Neural cell (in vitro differentiated cells): ENCODE measurements at regions not wholly inside any gene's neighbourhood (a gene's known extent, or its start where the extent isn't known, plus 50 kb on each side); places are given as distances from the start of the nearest gene placed in this dataset.
A peak's percentile ranks its signal among the peaks of the same experiment; 100 is the strongest.

Source experiments
- H2AFZ ChIP-seq: fragments of 200-600, 300-800 bp; sonication (generic), shearing (Covaris generic); 2 replicates; pipeline ENCODE4 v1.6.0; 2014; ENCODE audit warnings: low read depth, mild to moderate bottlenecking, antibody characterized with exemption, low read length, moderate library complexity
- H3F3A ChIP-seq: fragments of 200-600 bp; shearing (Covaris generic); 2 replicates; pipeline ENCODE4 v1.6.1; 2016; ENCODE audit warnings: mild to moderate bottlenecking, moderate library complexity, mixed read lengths, antibody characterized with exemption, low read length; ENCODE audit not compliant: insufficient read depth, poor library complexity, severe bottlenecking
- H3K27ac ChIP-seq: fragments of 200-600, 300-800 bp; sonication (generic), shearing (Covaris generic); 2 replicates; pipeline ENCODE4 v1.5.1; 2014; ENCODE audit warnings: mild to moderate bottlenecking, low read length, moderate library complexity
- H3K27me3 ChIP-seq: fragments of 300-800, 200-600 bp; sonication (generic), shearing (Covaris generic); 2 replicates; pipeline ENCODE4 v1.6.0; 2014; ENCODE audit warnings: mild to moderate bottlenecking, low read depth, low read length, moderate library complexity; ENCODE audit not compliant: insufficient read depth
- H3K36me3 ChIP-seq: fragments of 300-800, 200-600 bp; sonication (generic), shearing (Covaris generic); 2 replicates; pipeline ENCODE4 v1.5.1; 2014; ENCODE audit warnings: mild to moderate bottlenecking, antibody characterized with exemption, low read length, moderate library complexity; ENCODE audit not compliant: insufficient read depth
- H3K4me2 ChIP-seq: fragments of 300-800, 200-600 bp; sonication (generic), shearing (Covaris generic); 2 replicates; pipeline ENCODE4 v1.6.0; 2014; ENCODE audit warnings: mild to moderate bottlenecking, low read length
- H3K4me3 ChIP-seq: fragments of 300-800, 200-600 bp; sonication (generic), shearing (Covaris generic); 2 replicates; pipeline ENCODE4 v1.5.1; 2014; ENCODE audit warnings: mild to moderate bottlenecking, low read length, moderate library complexity
- H3K79me2 ChIP-seq: fragments of 200-600 bp; shearing (Covaris generic); replicated peaks from 2 replicates; pipeline ENCODE4 v1.6.0; 2014; ENCODE audit warnings: mild to moderate bottlenecking, low read length, moderate library complexity; ENCODE audit not compliant: insufficient read depth
- H3K9ac ChIP-seq: fragments of 300-800, 200-600 bp; sonication (generic), shearing (Covaris generic); 2 replicates; pipeline ENCODE4 v1.6.1; 2016; ENCODE audit warnings: mild to moderate bottlenecking, low read length, mixed read lengths
- H3K9me2 ChIP-seq: fragments of 200-600 bp; shearing (Covaris generic); 2 replicates; pipeline ENCODE4 v1.6.1; 2016; ENCODE audit warnings: mild to moderate bottlenecking, low read length, mixed read lengths; ENCODE audit not compliant: insufficient read depth
- H3K9me3 ChIP-seq: fragments of 200-600, 300-800 bp; sonication (generic), shearing (Covaris generic); 2 replicates; pipeline ENCODE4 v1.6.1; 2016; ENCODE audit warnings: mild to moderate bottlenecking, mixed run types, low read length, moderate library complexity, mixed read lengths
- H4K20me1 ChIP-seq: fragments of 200-600 bp; shearing (Covaris generic); 2 replicates; pipeline ENCODE4 v1.6.1; 2016; ENCODE audit warnings: mild to moderate bottlenecking, mixed run types; ENCODE audit not compliant: insufficient read depth
- CTCF ChIP-seq: fragments of 450-650 bp; IDR thresholded peaks from 2 replicates; pipeline ENCODE4 v1.5.1; 2014; ENCODE audit warnings: antibody characterized with exemption, mild to moderate bottlenecking, moderate library complexity; ENCODE audit not compliant: poor library complexity, severe bottlenecking
- EP300 ChIP-seq: fragments of 450-650 bp; conservative IDR thresholded peaks from 2 replicates; pipeline ENCODE4 v1.6.1; 2014; ENCODE audit warnings: antibody characterized with exemption, mild to moderate bottlenecking, moderate library complexity; ENCODE audit not compliant: poor library complexity, severe bottlenecking
- MXI1 ChIP-seq: fragments of 450-650 bp; conservative IDR thresholded peaks from 2 replicates; pipeline ENCODE4 v1.6.1; 2014; ENCODE audit warnings: antibody characterized with exemption, mild to moderate bottlenecking; ENCODE audit not compliant: poor library complexity, severe bottlenecking
- POLR2AphosphoS5 ChIP-seq: IDR thresholded peaks from 2 replicates; pipeline ENCODE4 v1.6.1; 2012
- RAD21 ChIP-seq: fragments of 450-650 bp; conservative IDR thresholded peaks from 2 replicates; pipeline ENCODE4 v1.6.1; 2014; ENCODE audit warnings: antibody characterized with exemption, mild to moderate bottlenecking, moderate library complexity
- REST ChIP-seq: IDR thresholded peaks from 2 replicates; pipeline ENCODE4 v1.6.1; 2012; ENCODE audit warnings: borderline replicate concordance
- TAF1 ChIP-seq: IDR thresholded peaks from 2 replicates; pipeline ENCODE4 v1.6.1; 2012; ENCODE audit warnings: low read depth

GRCh38 chr4:27946799-27947198, 1086.2 kb downstream of the STIM2 start:
- no peak overlapping the region for H3K9ac ChIP-seq
- no peak overlapping the region for H2AFZ ChIP-seq
- no peaks in the 10 kb centered on the region for H3K36me3 ChIP-seq
- no peaks in the 10 kb centered on the region for H4K20me1 ChIP-seq
- no peaks in the 10 kb centered on the region for H3K79me2 ChIP-seq
- H3K27ac ChIP-seq = no peak overlapping the region
- no peaks in the 10 kb centered on the region for H3K9me3 ChIP-seq
- H3F3A ChIP-seq = no peaks in the 10 kb centered on the region
- H3K4me3 ChIP-seq = no peak overlapping the region
- H3K4me2 ChIP-seq = no peak overlapping the region
- TF ChIP-seq MXI1 (no peak), REST (no peak), POLR2AphosphoS5 (no peak), CTCF (no peak), TAF1 (no peak), RAD21 (no peak)
- H3K27me3 ChIP-seq = no peaks in the 10 kb centered on the region
- no peaks in the 10 kb centered on the region for H3K9me2 ChIP-seq

GRCh38 chr4:27947302-27947701, 1086.7 kb downstream of the STIM2 start:
- Histone ChIP-seq H3K9me2 (no peaks in the 10 kb centered on the region), H4K20me1 (no peaks in the 10 kb centered on the region), H3K79me2 (no peaks in the 10 kb centered on the region), H3F3A (no peaks in the 10 kb centered on the region), H3K27me3 (no peaks in the 10 kb centered on the region), H3K9ac (no peak overlapping the region), H3K4me3 (no peak overlapping the region), H3K27ac (no peak overlapping the region), H2AFZ (no peak overlapping the region), H3K36me3 (no peaks in the 10 kb centered on the region), H3K9me3 (no peaks in the 10 kb centered on the region), H3K4me2 (no peak overlapping the region)
- TF ChIP-seq EP300 = peak; percentile 82
- TF ChIP-seq MXI1 = no peak
- peak; percentile 73 for TF ChIP-seq POLR2AphosphoS5
- TF ChIP-seq TAF1 = no peak
- TF ChIP-seq REST = no peak
- TF ChIP-seq CTCF = no peak
- no peak for TF ChIP-seq RAD21
